ENCODE measurements at regions not wholly inside any gene's neighbourhood (a gene's known extent, or its start where the extent isn't known, plus 50 kb on each side); places are given as distances from the start of the nearest gene placed in this dataset.

GRCh38 chr18:11199477-11199876 lies 50.1 kb upstream of the PIEZO2 start:
- CTCF ChIA-PET = no interaction called here

More at GRCh38 chr18:11199477-11199876, 50.1 kb upstream of the PIEZO2 start:
- TF ChIP-seq ZNF2 (tag by site-specific recombination; IDR thresholded peaks at IDR 0.05) (no peak), ZNF302 (tag by site-specific recombination; IDR thresholded peaks at IDR 0.05; ENCODE audit: low read depth) (no peak)
- no peak overlapping the region for H3K4me3 ChIP-seq (ENCODE audit: low read depth, low read length)
- POLR2A ChIA-PET = no interaction called here
- H3K27ac ChIP-seq (ENCODE audit: extremely low read depth, low read depth, low read length) = no peak overlapping the region
- H3K36me3 ChIP-seq (ENCODE audit: control insufficient read depth in 2 of 2, insufficient read depth in 1 of 2, low read length in 2 of 2) = no peaks in the 10 kb centered on the region
- no peaks in the 10 kb centered on the region for H3K9me3 ChIP-seq (ENCODE audit: control insufficient read depth, insufficient read depth, low read depth, low read length)
- H3K4me1 ChIP-seq (ENCODE audit: control insufficient read depth, insufficient read depth, low read length) = no peaks in the 10 kb centered on the region
